ENCODE measurements at regions not wholly inside any gene's neighbourhood (a gene's known extent, or its start where the extent isn't known, plus 50 kb on each side); places are given as distances from the start of the nearest gene placed in this dataset.

DNA sequence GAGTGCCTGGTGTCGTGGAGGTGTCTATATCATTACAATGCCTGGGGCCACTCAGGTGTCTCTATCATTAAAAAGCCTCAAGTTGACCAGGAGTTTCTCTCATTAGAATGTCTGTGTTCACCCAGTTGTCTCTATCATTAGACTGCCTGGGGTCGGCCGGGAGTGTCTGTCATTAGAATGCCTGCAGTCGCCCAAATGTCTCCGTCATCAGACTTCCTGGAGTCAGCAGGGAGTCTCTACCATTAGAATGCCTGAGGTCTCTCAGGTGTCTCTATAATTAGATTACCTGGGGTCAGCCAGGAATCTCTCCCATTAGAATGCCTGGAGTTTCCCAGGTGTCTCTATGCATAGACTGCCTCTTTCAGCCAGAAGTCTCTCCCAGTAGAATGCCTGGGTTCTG lies 1477.6 kb downstream of the UQCRFS1 start:
- in situ Hi-C loops (cut with HindIII; ENCODE audit: low sequenced_read_pairs), result no loop called here
- TF ChIP-seq, protein P1, sequence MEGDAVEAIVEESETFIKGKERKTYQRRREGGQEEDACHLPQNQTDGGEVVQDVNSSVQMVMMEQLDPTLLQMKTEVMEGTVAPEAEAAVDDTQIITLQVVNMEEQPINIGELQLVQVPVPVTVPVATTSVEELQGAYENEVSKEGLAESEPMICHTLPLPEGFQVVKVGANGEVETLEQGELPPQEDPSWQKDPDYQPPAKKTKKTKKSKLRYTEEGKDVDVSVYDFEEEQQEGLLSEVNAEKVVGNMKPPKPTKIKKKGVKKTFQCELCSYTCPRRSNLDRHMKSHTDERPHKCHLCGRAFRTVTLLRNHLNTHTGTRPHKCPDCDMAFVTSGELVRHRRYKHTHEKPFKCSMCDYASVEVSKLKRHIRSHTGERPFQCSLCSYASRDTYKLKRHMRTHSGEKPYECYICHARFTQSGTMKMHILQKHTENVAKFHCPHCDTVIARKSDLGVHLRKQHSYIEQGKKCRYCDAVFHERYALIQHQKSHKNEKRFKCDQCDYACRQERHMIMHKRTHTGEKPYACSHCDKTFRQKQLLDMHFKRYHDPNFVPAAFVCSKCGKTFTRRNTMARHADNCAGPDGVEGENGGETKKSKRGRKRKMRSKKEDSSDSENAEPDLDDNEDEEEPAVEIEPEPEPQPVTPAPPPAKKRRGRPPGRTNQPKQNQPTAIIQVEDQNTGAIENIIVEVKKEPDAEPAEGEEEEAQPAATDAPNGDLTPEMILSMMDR (IDR thresholded peaks at IDR 0.05; ENCODE audit: low read depth, low read length), result no peak
- H3K4me3 ChIP-seq (ENCODE audit: low read depth, low read length), result no peak overlapping the region
- no peak for DNase-seq (ENCODE audit: low read depth, low spot score)

DNA sequence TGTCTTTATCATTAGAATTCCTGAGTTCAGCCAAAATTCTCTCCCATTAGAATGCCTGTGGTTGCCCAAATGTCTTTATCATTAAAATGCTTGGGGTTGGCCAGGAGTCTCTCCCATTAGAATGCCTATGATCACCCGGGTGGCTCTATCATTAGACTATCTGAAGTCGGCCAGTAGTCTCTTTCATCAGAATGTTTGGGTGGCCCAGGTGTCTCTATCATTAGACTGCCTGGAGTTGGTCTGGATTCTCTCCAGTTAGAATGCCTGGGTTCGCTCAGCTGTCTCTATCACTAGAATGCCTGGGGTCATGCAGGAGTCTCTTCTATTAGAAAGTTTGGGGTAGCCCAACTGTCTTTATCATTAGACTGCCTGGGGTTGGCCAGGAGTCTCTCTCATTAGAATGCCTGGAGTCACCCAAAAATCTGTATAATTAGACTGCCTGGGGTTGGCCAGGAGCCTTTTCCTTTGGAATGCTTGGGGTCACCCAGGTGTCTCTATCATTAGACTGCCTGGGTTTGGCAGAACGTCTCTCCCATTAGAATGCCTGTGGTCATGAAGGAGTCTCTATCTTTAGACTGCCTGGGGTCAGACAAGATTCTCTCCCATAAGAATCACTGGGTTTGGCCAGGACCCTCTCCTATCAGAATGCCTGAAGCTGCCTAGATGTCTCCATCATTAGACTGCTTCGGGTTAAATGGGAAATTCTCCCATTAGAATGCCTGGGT lies 1478.3 kb downstream of the UQCRFS1 start:
- TF ChIP-seq, protein P1 (IDR thresholded peaks at IDR 0.05; ENCODE audit: low read depth, low read length), result no peak
- no peak overlapping the region for H3K4me3 ChIP-seq (ENCODE audit: low read depth, low read length)
- in situ Hi-C loops (cut with HindIII; ENCODE audit: low sequenced_read_pairs), result no loop called here
- no peak for DNase-seq (ENCODE audit: low read depth, low spot score)

DNA sequence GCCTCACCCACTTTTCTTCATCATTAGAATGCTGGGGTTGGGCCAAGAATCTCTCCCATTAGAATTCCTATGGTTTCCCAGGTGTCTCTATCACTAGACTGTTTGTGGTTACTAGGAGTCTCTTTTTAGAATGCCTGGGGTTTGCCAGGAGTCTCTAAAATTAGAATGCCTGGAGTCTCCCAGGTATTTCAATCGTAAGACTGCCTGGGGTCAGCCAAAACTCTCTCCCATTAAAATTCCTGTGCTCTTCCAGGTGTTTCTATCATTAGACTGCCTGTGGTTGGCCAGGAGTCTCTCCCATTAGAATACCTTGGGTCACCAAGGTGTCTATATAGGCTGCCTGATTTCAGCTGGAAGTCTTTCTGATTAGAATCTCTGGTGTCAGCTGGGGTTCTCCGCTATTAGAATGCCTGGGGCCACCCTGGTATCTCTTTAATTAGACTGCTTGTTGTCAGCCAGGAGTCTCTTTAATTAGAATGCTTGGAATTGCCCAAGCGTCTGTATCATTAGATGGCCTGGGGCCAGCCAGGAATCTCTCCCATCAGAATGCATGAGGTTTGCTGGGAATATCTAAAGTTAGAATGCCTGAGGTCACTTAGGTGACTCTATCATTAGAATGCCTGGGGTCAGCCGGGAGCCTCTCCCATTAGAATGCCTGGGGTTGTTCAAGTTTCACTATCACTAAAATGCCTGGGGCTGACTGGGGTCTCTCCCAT lies 1479.2 kb downstream of the UQCRFS1 start:
- in situ Hi-C loops (cut with HindIII; ENCODE audit: low sequenced_read_pairs), result no loop called here
- no peak overlapping the region for H3K4me3 ChIP-seq (ENCODE audit: low read depth, low read length)
- DNase-seq (ENCODE audit: low read depth, low spot score), result no peak
- TF ChIP-seq, protein P1 (IDR thresholded peaks at IDR 0.05; ENCODE audit: low read depth, low read length), result no peak

DNA sequence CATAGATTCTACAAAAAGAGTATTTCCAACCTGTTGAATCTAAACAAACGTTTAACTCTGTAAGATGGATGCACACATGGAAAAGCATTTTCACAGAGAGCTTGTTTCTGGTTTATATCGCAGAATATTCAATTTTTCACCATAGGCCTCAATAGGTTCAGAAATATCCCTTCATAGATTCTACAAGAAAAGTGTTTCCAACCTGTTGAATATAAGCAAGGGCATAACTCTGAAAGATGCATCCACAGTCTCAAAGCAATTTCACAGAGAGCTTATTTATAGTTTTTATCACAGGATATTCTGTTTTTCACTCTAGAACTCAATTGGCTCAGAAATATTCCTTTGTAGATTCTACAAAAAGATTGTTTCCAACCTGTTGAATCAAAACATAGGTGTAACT lies 1483.6 kb downstream of the UQCRFS1 start:
- no peak overlapping the region for H3K4me3 ChIP-seq (ENCODE audit: low read depth, low read length)
- DNase-seq (ENCODE audit: low read depth, low spot score), result no peak
- in situ Hi-C loops (cut with HindIII; ENCODE audit: low sequenced_read_pairs), result no loop called here
- TF ChIP-seq, protein P1 (IDR thresholded peaks at IDR 0.05; ENCODE audit: low read depth, low read length), result no peak

DNA sequence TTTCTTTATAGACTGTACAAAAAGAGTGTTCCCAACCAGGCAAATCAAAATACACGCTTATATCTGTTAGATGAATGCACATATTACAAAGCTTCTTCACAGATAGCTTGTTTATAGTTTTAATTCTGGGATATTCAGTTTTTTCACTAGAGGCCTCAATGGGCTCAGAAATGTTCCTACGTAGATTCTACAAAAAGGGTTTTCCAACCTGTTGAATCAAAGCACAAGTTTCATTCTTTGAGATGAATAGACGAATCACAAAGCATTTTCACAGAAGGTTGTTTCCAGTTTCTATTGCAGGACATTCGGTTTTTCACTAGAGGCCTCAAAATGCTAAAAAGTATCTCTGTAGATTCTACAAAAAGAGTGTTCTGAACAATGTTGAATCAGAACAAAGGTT lies 1490.3 kb downstream of the UQCRFS1 start:
- no peak overlapping the region for H3K4me3 ChIP-seq (ENCODE audit: low read depth, low read length)
- TF ChIP-seq, protein P1 (IDR thresholded peaks at IDR 0.05; ENCODE audit: low read depth, low read length), result no peak
- in situ Hi-C loops (cut with HindIII; ENCODE audit: low sequenced_read_pairs), result no loop called here
- DNase-seq (ENCODE audit: low read depth, low spot score), result no peak

DNA sequence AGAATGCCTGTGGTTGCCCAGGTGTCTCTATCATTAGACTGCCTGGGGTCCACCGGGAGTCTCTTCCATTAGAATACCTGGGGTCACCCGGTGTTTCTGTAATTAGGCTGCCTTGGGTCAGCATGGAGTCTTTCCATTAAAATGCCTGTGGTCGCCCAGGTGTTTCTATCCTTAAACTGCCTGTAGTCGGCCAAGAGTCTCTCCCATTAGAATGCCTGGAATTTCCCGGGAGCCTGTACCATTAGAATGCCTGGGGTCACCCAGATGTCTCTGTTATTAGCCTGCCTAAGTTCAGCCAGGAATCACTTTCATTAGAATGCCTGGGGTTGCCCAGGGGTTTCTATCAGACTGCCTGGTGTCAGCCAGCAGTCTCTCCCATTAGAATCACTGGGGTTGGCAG lies 1492.8 kb downstream of the UQCRFS1 start:
- H3K4me3 ChIP-seq (ENCODE audit: low read depth, low read length), result no peak overlapping the region
- in situ Hi-C loops (cut with HindIII; ENCODE audit: low sequenced_read_pairs), result no loop called here
- DNase-seq (ENCODE audit: low read depth, low spot score), result no peak
- TF ChIP-seq, protein P1 (IDR thresholded peaks at IDR 0.05; ENCODE audit: low read depth, low read length), result no peak

All from astrocyte of the spinal cord (primary cell).